Activated naive CD8-positive, alpha-beta T cell (primary cell): ENCODE measurements at regions not wholly inside any gene's neighbourhood (a gene's known extent, or its start where the extent isn't known, plus 50 kb on each side); places are given as distances from the start of the nearest gene placed in this dataset.
"Not testable (repeated sequence)": the region's sequence is repeated elsewhere in the genome, so short reads cannot be mapped to it uniquely, and the experiment has no call there.

Experiments used
- H3K27ac Mint-ChIP-seq: one replicate; pipeline ENCODE4 v1.8.0; 2021; ENCODE audit warnings: mixed read lengths
- H3K27me3 Mint-ChIP-seq: one replicate; pipeline ENCODE4 v1.8.0; 2021; ENCODE audit warnings: mixed read lengths
- H3K36me3 Mint-ChIP-seq: one replicate; pipeline ENCODE4 v1.8.0; 2021; ENCODE audit warnings: mixed read lengths
- H3K4me1 Mint-ChIP-seq: one replicate; pipeline ENCODE4 v1.8.0; 2021; ENCODE audit warnings: low read depth, mixed read lengths
- H3K4me3 Mint-ChIP-seq: one replicate; pipeline ENCODE4 v1.8.0; 2021; ENCODE audit warnings: mild to moderate bottlenecking, mixed read lengths
- H3K9me3 Mint-ChIP-seq: one replicate; pipeline ENCODE4 v1.8.0; 2021; ENCODE audit warnings: low read depth, mixed read lengths

- Mint-ChIP-seq H3K36me3 (no peaks in the 10 kb centered on the region), H3K4me3 (no peak overlapping the region), H3K27ac (no peak overlapping the region), H3K9me3 (no peaks in the 10 kb centered on the region), H3K4me1 (no peaks in the 10 kb centered on the region), H3K27me3 (peaks cover 2% of the 10 kb centered on the region)
Observed at GRCh38 chr10:78434886-78435285, 401.2 kb downstream of the RPS24 start.

- peaks cover 2% of the 10 kb centered on the region for H3K27me3 Mint-ChIP-seq
- H3K4me3 Mint-ChIP-seq, result no peak overlapping the region
- H3K4me1 Mint-ChIP-seq, result no peaks in the 10 kb centered on the region
- no peaks in the 10 kb centered on the region for H3K36me3 Mint-ChIP-seq
- no peak overlapping the region for H3K27ac Mint-ChIP-seq
- no peaks in the 10 kb centered on the region for H3K9me3 Mint-ChIP-seq
Observed at GRCh38 chr10:78435484-78436221, 402.0 kb downstream of the RPS24 start.

- Mint-ChIP-seq H3K9me3 (no peaks in the 10 kb centered on the region), H3K27ac (no peak overlapping the region), H3K36me3 (no peaks in the 10 kb centered on the region), H3K4me1 (no peaks in the 10 kb centered on the region), H3K4me3 (no peak overlapping the region), H3K27me3 (no peaks in the 10 kb centered on the region)
Observed at GRCh38 chr10:78436222-78436573, 402.5 kb downstream of the RPS24 start.

- Mint-ChIP-seq H3K4me3 (no peak overlapping the region), H3K27ac (no peak overlapping the region), H3K36me3 (no peaks in the 10 kb centered on the region)
Observed at GRCh38 chr10:78436706-78437406, 403.2 kb downstream of the RPS24 start.

GRCh38 chr10:78437407-78437768, 403.7 kb downstream of the RPS24 start:
- no peak overlapping the region for H3K27ac Mint-ChIP-seq

More at GRCh38 chr10:78436706-78437406, 403.2 kb downstream of the RPS24 start:
- H3K27me3 Mint-ChIP-seq, result no peaks in the 10 kb centered on the region
- no peaks in the 10 kb centered on the region for H3K4me1 Mint-ChIP-seq
- H3K9me3 Mint-ChIP-seq, result no peaks in the 10 kb centered on the region

GRCh38 chr10:78437998-78438906, 404.6 kb downstream of the RPS24 start:
- H3K4me1 Mint-ChIP-seq, result no peaks in the 10 kb centered on the region
- no peak overlapping the region for H3K27ac Mint-ChIP-seq
- H3K4me3 Mint-ChIP-seq, result no peak overlapping the region
- H3K36me3 Mint-ChIP-seq, result no peaks in the 10 kb centered on the region
- no peaks in the 10 kb centered on the region for H3K27me3 Mint-ChIP-seq
- H3K9me3 Mint-ChIP-seq, result no peaks in the 10 kb centered on the region

More at GRCh38 chr10:78437407-78437768, 403.7 kb downstream of the RPS24 start:
- Mint-ChIP-seq H3K36me3 (no peaks in the 10 kb centered on the region), H3K27me3 (no peaks in the 10 kb centered on the region), H3K4me1 (no peaks in the 10 kb centered on the region), H3K4me3 (no peak overlapping the region), H3K9me3 (no peaks in the 10 kb centered on the region)

DNA sequence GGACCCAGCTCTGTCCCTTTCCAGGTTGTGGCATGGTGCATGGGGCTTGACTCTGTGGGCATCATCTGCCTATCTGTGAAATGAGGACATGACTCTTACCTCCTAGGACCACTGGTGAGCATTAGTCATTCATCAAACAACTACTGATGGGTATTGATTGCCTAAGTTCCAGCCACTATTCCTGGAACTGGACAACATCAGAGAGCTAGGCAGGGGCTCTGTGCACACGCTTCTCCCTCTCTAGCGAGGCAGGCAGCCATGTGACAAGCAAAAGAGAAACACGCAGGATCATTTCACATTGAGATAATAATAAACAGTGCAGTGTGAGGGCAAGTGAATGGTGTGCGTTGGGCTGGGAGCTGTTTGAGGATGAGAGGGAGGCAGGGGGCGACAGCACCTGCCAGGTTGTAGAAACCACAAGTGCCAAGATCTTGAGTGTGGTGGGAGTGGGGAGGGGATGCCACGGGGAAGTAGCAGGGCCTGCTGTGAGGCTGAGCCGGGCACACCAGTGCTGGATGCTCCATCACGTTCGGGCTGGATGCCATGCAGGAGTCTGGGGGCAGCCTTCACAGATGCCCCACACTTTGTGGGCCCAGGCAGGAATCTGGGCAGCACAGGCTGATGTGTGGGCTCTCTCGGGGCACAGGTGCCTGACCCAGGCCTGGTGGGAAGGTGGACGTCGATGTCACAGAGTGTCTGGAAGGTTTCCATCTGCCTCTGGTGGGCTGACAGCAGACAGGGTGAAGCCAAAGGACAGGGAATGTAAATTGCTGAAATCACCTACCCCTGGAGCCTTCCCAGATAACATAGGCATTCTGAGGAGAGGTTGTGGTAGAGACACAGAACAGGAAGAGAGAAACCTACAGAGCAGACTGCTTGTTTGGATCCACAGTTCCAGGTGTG, 405.5 kb downstream of the RPS24 start:
- no peaks in the 10 kb centered on the region for H3K36me3 Mint-ChIP-seq
- no peak overlapping the region for H3K4me3 Mint-ChIP-seq
- H3K27me3 Mint-ChIP-seq, result no peaks in the 10 kb centered on the region
- H3K9me3 Mint-ChIP-seq, result no peaks in the 10 kb centered on the region
- no peak overlapping the region for H3K27ac Mint-ChIP-seq
- H3K4me1 Mint-ChIP-seq, result no peaks in the 10 kb centered on the region

DNA sequence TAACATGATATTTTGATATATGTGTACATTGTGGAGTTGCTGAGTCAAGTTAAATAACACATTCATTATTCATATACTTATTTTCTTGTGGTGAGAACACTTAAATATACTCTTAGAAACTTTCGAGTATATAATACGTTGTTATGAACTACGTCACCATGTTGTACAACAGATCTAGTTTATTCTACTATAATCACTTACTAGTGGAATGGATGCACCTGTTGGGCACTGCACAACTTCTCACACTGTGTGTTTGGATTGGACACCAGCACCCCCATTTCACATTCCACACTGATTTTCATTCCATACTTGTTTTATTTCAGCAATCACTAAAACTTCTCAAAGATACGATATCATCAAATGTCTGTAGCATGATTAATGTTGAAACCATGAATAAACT, 407.3 kb downstream of the RPS24 start:
- H3K9me3 Mint-ChIP-seq, result no peaks in the 10 kb centered on the region
- no peak overlapping the region for H3K4me3 Mint-ChIP-seq
- no peaks in the 10 kb centered on the region for H3K36me3 Mint-ChIP-seq
- no peaks in the 10 kb centered on the region for H3K4me1 Mint-ChIP-seq
- H3K27me3 Mint-ChIP-seq, result no peaks in the 10 kb centered on the region
- H3K27ac Mint-ChIP-seq, result no peak overlapping the region

GRCh38 chr10:78441694-78442093, 408.0 kb downstream of the RPS24 start:
- no peaks in the 10 kb centered on the region for H3K4me1 Mint-ChIP-seq
- H3K27ac Mint-ChIP-seq, result no peak overlapping the region
- no peaks in the 10 kb centered on the region for H3K27me3 Mint-ChIP-seq
- no peaks in the 10 kb centered on the region for H3K9me3 Mint-ChIP-seq
- H3K4me3 Mint-ChIP-seq, result no peak overlapping the region
- no peaks in the 10 kb centered on the region for H3K36me3 Mint-ChIP-seq

- Mint-ChIP-seq H3K9me3 (no peaks in the 10 kb centered on the region), H3K27ac (no peak overlapping the region), H3K27me3 (no peaks in the 10 kb centered on the region), H3K4me1 (no peaks in the 10 kb centered on the region), H3K36me3 (no peaks in the 10 kb centered on the region), H3K4me3 (no peak overlapping the region)
Observed at GRCh38 chr10:78442836-78443550, 409.3 kb downstream of the RPS24 start.

- Mint-ChIP-seq H3K9me3 (no peaks in the 10 kb centered on the region), H3K27me3 (no peaks in the 10 kb centered on the region)
Observed at GRCh38 chr10:78443900-78444571, 410.4 kb downstream of the RPS24 start.

DNA sequence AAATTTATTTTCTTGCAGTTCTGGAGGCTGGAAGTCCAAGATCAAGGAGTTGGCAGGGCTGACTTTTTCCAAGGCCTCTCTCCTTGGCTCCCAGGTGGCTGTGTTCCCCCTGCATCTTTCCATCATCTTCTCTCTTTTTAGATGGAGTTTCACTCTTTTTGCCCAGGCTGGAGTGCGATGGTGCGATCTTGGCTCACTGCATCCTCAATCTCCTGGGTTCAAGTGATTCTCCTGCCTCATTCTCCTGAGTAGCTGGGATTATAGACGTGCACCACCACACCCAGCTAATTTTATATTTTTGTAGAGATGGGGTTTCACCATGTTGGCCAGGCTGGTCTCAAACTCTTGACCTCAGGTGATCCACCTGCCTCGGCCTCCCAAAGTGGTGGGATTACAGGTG, 411.1 kb downstream of the RPS24 start:
- H3K9me3 Mint-ChIP-seq, H3K4me3 Mint-ChIP-seq, H3K27me3 Mint-ChIP-seq, H3K36me3 Mint-ChIP-seq, H3K4me1 Mint-ChIP-seq, H3K27ac Mint-ChIP-seq: not testable (repeated sequence)

More at GRCh38 chr10:78443900-78444571, 410.4 kb downstream of the RPS24 start:
- Mint-ChIP-seq H3K4me3 (no peak overlapping the region), H3K36me3 (no peaks in the 10 kb centered on the region), H3K27ac (no peak overlapping the region), H3K4me1 (no peaks in the 10 kb centered on the region)

DNA sequence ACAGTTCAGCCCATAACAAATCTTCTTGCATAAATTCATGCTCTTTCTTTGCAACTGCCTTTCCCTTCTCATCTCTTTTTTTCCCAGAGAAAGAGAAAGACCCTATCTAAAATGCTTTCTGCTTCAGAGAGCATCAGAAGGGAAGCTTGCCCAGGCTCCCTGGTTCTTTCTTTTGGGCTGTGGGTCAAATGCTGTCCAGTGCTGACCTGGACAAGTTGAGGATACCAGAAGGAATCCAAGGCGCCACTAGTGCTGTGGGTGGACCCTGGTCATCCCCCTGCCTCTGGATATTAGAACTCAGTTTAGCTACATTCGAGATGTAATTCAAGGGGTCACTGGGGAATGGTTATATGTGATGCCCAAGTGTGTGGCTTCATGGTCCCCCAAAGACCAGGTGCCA, 411.6 kb downstream of the RPS24 start:
- no peak overlapping the region for H3K4me3 Mint-ChIP-seq
- no peak overlapping the region for H3K27ac Mint-ChIP-seq
- H3K4me1 Mint-ChIP-seq, result no peaks in the 10 kb centered on the region
- H3K9me3 Mint-ChIP-seq, result no peaks in the 10 kb centered on the region
- H3K36me3 Mint-ChIP-seq, result no peaks in the 10 kb centered on the region
- H3K27me3 Mint-ChIP-seq, result no peaks in the 10 kb centered on the region
